Inflammatory macrophage (primary cell): ENCODE measurements at regions not wholly inside any gene's neighbourhood (a gene's known extent, or its start where the extent isn't known, plus 50 kb on each side); places are given as distances from the start of the nearest gene placed in this dataset.
"Not testable (repeated sequence)": the region's sequence is repeated elsewhere in the genome, so short reads cannot be mapped to it uniquely, and the experiment has no call there.

ENCODE experiments used
- DNase-seq, 2 donors: peaks; one replicate each; pipeline ENCODE4 v3.0.0-alpha.2; 2020 to 2022

DNA sequence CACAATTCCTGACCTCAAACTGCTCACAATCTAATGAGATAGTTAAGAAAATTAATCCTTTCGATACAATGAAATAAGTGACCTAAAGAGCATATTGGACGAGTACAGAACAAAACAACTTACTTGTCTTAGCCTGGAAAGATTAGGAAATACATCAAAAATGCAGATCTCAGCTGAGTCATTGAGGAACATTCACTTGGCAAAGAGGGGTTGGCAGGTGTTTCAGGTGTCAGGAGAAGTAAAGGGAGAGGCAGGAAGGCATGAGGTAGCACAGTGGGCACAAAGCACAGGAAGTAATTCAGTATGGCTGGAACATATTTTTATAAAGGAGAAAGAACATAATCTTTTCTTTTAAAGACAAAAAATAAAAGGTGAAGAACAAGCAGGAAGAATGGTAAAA, 628.8 kb upstream of the RGMB start:
- no peak for DNase-seq

- no peak for DNase-seq
Observed at GRCh38 chr5:98157368-98157767, 616.1 kb upstream of the RGMB start.

GRCh38 chr5:98158440-98158839, 615.0 kb upstream of the RGMB start:
- no peak for DNase-seq

- no peak for DNase-seq
Observed at GRCh38 chr5:98163796-98164493, 609.5 kb upstream of the RGMB start.

DNA sequence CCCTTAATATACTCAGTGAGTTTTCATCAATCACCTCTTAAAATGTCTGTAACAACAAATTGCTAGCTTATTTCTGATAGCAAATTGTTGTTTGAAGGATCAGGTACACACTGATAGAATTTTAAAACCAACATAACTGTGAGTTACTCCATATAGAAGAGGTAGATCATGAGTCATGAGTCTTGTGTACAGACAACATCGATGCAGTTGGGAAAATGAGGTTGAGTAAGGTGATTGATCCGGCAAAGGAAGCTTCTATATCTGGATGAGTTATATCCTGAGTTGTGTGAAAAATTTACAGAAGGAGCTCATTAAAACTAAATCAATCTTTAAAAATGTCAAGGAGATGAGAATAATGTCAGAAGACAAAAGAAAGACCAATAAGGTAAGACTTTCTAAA, 604.6 kb upstream of the RGMB start:
- no peak for DNase-seq

- no peak for DNase-seq
Observed at GRCh38 chr5:98170994-98171393, 602.5 kb upstream of the RGMB start.

DNA sequence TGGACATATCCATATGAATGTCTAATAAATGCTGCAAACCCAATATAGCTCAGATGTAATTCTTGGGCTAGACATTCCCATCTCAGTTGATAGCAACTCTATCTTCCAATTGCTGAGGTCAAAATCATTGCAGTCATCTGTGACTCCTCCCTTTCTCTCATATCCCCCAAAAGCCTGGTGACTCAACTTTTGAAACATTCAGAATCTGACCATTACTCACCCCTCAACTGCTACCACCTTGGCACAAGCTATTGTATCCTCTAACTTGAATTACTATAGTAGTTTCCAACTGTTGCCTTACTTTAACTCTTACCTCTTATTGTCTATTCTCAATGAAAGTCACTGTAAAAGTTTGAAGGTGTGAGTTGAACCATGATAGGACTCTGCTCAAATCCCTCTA, 600.1 kb upstream of the RGMB start:
- DNase-seq = no peak

- DNase-seq = no peak
Observed at GRCh38 chr5:98175474-98175873, 598.0 kb upstream of the RGMB start.

GRCh38 chr5:98179791-98180755, 593.4 kb upstream of the RGMB start:
- no peak for DNase-seq

GRCh38 chr5:98186128-98186527, 587.3 kb upstream of the RGMB start:
- no peak for DNase-seq

- DNase-seq = no peak
Observed at GRCh38 chr5:98187945-98188344, 585.5 kb upstream of the RGMB start.

GRCh38 chr5:98190344-98190743, 583.1 kb upstream of the RGMB start:
- not testable (repeated sequence) for DNase-seq

DNA sequence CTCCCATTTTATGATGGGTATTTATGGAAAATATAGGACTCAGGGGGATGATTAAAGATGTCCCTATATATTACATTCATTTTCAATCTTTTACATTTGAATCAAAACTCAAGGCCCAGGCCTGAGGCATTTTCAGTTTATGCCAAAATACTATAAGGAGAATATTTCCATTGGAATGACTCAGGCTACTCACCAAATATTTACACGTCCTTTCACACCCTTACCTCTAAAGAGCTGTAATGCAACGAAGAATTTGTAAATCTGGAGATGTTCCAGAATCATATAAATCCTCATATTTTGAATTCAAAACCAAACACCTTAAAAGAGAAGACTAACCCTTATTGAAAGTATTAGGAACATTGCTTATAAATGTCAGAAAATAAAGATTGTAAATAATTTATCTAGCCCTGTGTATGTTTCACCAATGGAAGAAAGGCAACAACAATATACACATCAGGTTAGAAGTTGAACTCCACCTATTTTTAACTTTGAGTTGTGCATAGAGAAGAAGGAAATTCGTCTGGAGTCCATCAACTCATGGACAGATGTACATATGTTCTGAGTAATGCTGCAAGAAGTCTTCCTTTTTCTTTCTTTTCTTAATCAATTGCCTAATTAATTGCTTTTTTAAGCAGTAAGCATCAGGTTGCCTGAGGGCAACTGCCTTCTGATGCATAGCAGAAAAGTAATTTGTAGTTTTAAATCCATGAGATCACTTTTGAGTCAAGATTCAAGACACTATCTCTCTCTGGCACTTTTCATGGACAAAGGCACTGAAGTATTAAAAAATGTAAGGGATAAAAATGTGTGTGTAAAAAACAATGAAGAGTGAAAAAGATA, 579.3 kb upstream of the RGMB start:
- no peak for DNase-seq

GRCh38 chr5:98200726-98201541, 572.5 kb upstream of the RGMB start:
- no peak for DNase-seq

- no peak for DNase-seq
Observed at GRCh38 chr5:98204798-98205197, 568.7 kb upstream of the RGMB start.

DNA sequence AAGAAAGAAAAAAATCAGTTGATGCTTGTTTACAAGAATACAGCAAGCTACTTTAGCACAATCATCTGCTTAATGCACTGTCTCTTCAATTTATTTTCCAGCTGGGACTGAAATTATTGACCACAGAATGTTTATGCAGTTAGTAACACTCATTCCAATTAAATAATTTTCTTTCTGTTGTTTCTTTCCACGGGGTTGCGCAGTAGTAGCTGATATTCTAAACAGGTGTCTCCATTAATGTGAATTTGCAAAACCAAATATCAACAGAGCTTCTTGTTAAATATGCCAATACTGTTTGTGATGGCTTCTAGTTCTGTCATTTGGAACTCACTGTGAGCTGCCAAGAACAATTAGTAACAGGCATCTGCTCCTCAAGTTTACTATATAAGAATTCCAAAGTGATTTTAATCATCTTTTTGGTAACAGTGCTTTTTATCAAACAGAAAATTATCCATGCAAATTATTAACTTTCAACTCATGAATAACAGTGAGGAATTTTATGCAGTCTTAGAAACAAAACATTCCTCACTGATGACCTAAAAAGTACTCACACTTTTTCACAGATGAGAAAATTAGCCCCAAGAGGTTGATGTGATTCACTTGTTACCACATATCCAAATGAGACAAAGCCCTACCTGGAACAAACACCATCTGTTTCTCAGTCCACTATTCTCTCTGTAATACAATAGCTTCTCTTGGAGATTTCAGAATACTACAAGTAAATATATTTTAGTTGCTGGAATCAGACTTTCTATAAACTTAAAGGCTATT, 567.6 kb upstream of the RGMB start:
- no peak for DNase-seq

DNA sequence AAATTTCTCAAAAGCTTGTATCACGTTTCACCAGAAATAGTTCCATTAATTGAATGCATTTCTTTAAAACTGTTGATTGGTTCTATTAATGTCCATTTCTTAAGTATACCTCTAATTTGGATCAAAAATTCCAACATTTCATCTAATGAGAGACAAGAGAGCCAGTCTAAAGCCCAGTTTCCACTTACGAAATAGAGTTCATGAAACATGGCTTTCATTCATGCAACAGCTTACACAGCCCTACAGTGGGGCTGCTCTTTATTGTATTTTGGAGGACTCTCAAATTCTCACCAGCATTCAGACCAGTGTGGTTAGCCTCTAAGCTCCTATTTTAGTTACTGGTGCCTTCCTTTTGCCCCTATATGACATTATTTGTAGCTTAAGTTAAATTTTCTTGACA, 566.9 kb upstream of the RGMB start:
- no peak for DNase-seq

DNA sequence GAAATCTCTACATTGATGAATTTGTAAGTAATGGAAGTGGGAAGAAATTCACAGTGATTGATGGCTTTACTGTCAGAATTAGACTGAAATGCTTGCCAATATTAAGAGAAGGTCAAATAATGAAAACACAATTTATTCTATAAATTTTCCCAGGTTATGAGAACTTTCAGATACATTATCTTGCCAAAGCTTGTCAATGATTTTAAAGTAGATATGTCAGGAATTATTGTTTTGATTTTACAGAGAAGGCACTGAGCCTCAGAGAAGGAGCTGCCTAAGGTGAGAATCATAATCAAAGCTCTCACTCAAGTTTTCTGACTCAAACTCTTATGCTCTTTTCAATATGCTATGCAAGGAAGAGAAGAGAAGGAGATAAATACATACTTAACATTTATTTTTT, 564.0 kb upstream of the RGMB start:
- DNase-seq = no peak

DNA sequence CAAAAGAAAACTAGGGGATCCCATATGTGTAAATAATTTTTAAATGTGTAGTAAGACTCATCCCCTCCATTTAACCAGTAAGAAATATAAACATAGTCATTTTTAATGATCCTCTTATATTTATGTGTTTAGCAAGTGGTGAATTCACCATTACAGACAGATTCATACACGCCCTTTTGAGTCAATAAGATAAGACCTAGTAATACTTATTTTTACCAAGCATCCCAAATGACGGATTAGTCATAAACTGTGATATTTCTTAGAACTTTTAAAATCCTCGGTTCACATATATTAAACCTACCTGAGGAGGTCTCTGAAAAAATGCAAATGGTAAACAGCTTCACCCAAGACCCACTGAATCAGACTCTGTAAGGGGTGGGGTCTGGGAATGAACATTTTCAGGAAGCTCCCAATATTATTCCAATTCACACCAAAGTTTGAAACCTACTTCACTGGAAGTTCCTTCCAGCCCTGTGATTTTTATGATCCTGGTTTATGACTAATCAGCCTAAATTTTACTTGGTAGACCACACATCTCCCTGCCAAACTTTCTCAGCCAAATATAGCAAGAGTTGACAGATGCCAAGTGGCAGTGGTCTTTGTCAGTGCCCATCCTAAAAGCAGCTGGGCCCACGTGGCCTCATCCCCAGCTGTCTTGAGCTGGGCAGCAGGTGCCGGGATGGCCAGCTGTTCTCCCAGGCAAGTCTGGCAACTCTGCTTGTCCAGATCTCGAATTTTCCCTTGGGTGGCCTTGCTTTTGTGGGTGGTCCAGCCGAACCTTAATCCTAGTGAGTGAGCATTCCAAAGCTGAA, 559.0 kb upstream of the RGMB start:
- DNase-seq = no peak

DNA sequence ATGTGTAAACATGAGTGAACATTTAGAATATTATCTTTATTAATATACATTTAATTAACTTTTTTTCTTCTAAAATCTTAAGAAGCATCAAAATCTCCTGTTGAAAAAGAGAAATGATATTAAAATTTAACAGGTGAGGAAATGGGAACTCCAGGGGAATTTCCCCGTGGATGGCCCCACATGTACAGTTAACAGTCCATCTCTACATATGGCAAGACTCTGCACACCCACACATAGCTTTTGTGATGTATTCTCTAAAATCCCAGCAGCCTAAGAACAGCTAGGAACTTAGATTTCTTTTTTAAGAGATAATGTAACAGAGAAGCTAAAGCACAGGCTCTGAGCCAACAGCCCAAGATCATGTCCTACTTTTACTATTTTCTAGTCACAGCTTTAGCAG, 556.3 kb upstream of the RGMB start:
- DNase-seq = no peak

GRCh38 chr5:98218838-98219237, 554.6 kb upstream of the RGMB start:
- no peak for DNase-seq
